H1 (cell line): ENCODE measurements at regions not wholly inside any gene's neighbourhood (a gene's known extent, or its start where the extent isn't known, plus 50 kb on each side); places are given as distances from the start of the nearest gene placed in this dataset.

Experiments
- CBX8 ChIP-seq: fragments of 300-800, 300-1000 bp; sonication (generic); IDR thresholded peaks from 2 replicates; pipeline ENCODE4 v1.7.1; 2016; ENCODE audit warnings: low read depth, low read length, borderline replicate concordance
- CEBPB ChIP-seq: IDR thresholded peaks from 2 replicates; pipeline ENCODE4 v1.6.1; 2012; ENCODE audit warnings: low read depth, low read length
- CREB1 ChIP-seq: IDR thresholded peaks from 2 replicates; pipeline ENCODE4 v1.6.1; 2012; ENCODE audit warnings: inconsistent platforms
- GABPA ChIP-seq: IDR thresholded peaks from 2 replicates; pipeline ENCODE4 v1.6.1; 2011; ENCODE audit warnings: mild to moderate bottlenecking, low read length, moderate library complexity, borderline replicate concordance; ENCODE audit not compliant: insufficient read depth
- KDM1A ChIP-seq: fragments of 200-600, 300-600 bp; sonication (generic); IDR thresholded peaks from 2 replicates; pipeline ENCODE4 v1.7.1; 2016; ENCODE audit warnings: mild to moderate bottlenecking, low read length, borderline replicate concordance
- POLR2A ChIP-seq, 2 experiments: IDR thresholded peaks; 1 replicate in 1 of 2; 2 replicates in 1 of 2; pipeline ENCODE4 v1.6.1; 2011; ENCODE audit warnings: low read depth in 2 of 2, low read length in 2 of 2, mild to moderate bottlenecking in 2 of 2; ENCODE audit errors: control extremely low read depth in 1 of 2
- RAD21 ChIP-seq, 2 experiments: IDR thresholded peaks in 1 of 2; conservative IDR thresholded peaks in 1 of 2; 2 replicates each; pipeline ENCODE4 v1.6.1; 2011; ENCODE audit warnings: low read depth in 2 of 2, low read length in 2 of 2, improper control_type of control experiment in 1 of 2, inconsistent platforms in 1 of 2, mild to moderate bottlenecking in 1 of 2, moderate library complexity in 1 of 2
- RFX5 ChIP-seq: IDR thresholded peaks from 2 replicates; pipeline ENCODE4 v1.6.1; 2011; ENCODE audit warnings: low read depth, low read length, improper control_type of control experiment, borderline replicate concordance
- TAF1 ChIP-seq: IDR thresholded peaks from 2 replicates; pipeline ENCODE4 v1.6.1; 2011; ENCODE audit warnings: mild to moderate bottlenecking, low read depth, low read length
- TEAD4 ChIP-seq: IDR thresholded peaks from 2 replicates; pipeline ENCODE4 v1.6.1; 2012; ENCODE audit warnings: low read depth, low read length, inconsistent platforms, mixed read lengths
- YY1 ChIP-seq: IDR thresholded peaks from 2 replicates; pipeline ENCODE4 v1.6.1; 2011; ENCODE audit warnings: low read depth, mild to moderate bottlenecking, low read length
- TF ChIP-seq, protein P1 (sequence below), 3 experiments: IDR thresholded peaks; 1 replicate in 2 of 3; 2 replicates in 1 of 3; pipeline versions ENCODE4 v1.5.1 to v1.6.1; 2011; ENCODE audit warnings: low read length in 3 of 3, mild to moderate bottlenecking in 3 of 3, inconsistent platforms in 2 of 3, low read depth in 1 of 3, moderate library complexity in 1 of 3; ENCODE audit not compliant: insufficient read depth in 1 of 3; ENCODE audit errors: control extremely low read depth in 1 of 3
- TF ChIP-seq, protein P2 (sequence below): IDR thresholded peaks from 2 replicates; pipeline ENCODE4 v1.6.1; 2012; ENCODE audit warnings: inconsistent platforms

DNA sequence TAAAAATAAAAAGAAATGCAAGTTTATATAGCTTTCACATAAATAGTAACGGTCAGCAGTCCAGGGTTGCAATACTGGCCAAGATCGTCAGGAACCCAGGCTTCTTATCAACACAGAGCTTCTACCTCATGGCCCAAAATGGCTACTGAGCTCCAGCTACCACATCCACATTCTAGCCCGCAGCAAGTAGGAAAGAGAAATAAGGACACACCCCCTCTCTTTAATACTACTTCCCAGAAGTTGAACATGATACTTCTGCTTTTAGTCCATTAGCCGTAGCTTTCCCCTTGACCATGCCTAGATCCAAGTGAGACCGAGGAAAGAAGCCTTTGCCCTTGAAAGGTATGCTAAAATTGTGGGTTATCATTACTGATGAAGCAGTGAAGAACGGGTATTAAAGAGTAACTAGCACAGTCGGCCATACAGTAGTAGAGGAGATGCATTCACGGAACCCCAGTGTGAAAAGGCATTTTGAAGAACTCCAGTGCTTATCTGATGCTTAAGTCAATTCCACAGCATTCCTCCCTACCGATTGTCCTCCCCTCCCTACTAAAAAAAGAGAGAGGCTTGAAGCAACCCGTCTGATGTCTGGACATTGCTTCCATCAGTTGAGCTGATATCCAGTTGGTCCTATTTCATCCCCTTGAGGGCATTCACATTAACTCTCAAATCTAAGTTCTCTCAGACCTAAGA, 226.9 kb upstream of the RREB1 start:
- no peak for TF ChIP-seq CBX8
- no peak for TF ChIP-seq POLR2A (IDR thresholded peaks at IDR 0.05; ENCODE audit: control extremely low read depth in 1 of 2, low read depth in 2 of 2, low read length in 2 of 2)
- TF ChIP-seq, protein P1, sequence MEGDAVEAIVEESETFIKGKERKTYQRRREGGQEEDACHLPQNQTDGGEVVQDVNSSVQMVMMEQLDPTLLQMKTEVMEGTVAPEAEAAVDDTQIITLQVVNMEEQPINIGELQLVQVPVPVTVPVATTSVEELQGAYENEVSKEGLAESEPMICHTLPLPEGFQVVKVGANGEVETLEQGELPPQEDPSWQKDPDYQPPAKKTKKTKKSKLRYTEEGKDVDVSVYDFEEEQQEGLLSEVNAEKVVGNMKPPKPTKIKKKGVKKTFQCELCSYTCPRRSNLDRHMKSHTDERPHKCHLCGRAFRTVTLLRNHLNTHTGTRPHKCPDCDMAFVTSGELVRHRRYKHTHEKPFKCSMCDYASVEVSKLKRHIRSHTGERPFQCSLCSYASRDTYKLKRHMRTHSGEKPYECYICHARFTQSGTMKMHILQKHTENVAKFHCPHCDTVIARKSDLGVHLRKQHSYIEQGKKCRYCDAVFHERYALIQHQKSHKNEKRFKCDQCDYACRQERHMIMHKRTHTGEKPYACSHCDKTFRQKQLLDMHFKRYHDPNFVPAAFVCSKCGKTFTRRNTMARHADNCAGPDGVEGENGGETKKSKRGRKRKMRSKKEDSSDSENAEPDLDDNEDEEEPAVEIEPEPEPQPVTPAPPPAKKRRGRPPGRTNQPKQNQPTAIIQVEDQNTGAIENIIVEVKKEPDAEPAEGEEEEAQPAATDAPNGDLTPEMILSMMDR (IDR thresholded peaks at IDR 0.05; ENCODE audit: control extremely low read depth in 1 of 3, insufficient read depth in 1 of 3, low read depth in 1 of 3, low read length in 3 of 3), result no peak
- no peak for TF ChIP-seq RAD21 (IDR thresholded peaks at IDR 0.05 in 1 of 2, conservative IDR thresholded peaks at IDR 0.05 in 1 of 2; ENCODE audit: low read depth in 2 of 2, low read length in 2 of 2)
- TF ChIP-seq GABPA, result no peak
- no peak for TF ChIP-seq TAF1
- no peak for TF ChIP-seq CEBPB
- TF ChIP-seq, protein P2, sequence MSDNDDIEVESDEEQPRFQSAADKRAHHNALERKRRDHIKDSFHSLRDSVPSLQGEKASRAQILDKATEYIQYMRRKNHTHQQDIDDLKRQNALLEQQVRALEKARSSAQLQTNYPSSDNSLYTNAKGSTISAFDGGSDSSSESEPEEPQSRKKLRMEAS, result no peak
- TF ChIP-seq RFX5, result no peak
- no peak for TF ChIP-seq CREB1
- no peak for TF ChIP-seq KDM1A
- no peak for TF ChIP-seq YY1
- no peak for TF ChIP-seq TEAD4
